ENCODE measurements at regions not wholly inside any gene's neighbourhood (a gene's known extent, or its start where the extent isn't known, plus 50 kb on each side); places are given as distances from the start of the nearest gene placed in this dataset.
"Not testable (repeated sequence)": the region's sequence is repeated elsewhere in the genome, so short reads cannot be mapped to it uniquely, and the experiment has no call there.

GRCh38 chr6:159439651-159440050, 253.4 kb downstream of the SOD2 start:
- no peak for DNase-seq

GRCh38 chr6:159438106-159438505, 254.9 kb downstream of the SOD2 start:
- no peak for DNase-seq

- no peak for DNase-seq
These were observed 256.5 kb downstream of the SOD2 start for GRCh38 chr6:159436581-159436980.

GRCh38 chr6:159435701-159436100, 257.3 kb downstream of the SOD2 start:
- no peak for DNase-seq

- DNase-seq = no peak
These were observed 258.6 kb downstream of the SOD2 start for GRCh38 chr6:159434410-159434809.

- DNase-seq = no peak
These were observed 259.5 kb downstream of the SOD2 start for GRCh38 chr6:159433550-159433949.

- no peak for DNase-seq
These were observed 261.3 kb downstream of the SOD2 start for GRCh38 chr6:159431750-159432149.

GRCh38 chr6:159430323-159430722, 261.1 kb downstream of the FNDC1 start:
- DNase-seq = no peak

GRCh38 chr6:159429433-159429832, 260.2 kb downstream of the FNDC1 start:
- no peak for DNase-seq

- DNase-seq = no peak
These were observed 258.6 kb downstream of the FNDC1 start for GRCh38 chr6:159427771-159428170.

GRCh38 chr6:159427335-159427734, 258.1 kb downstream of the FNDC1 start:
- DNase-seq = no peak

- DNase-seq = no peak
These were observed 256.2 kb downstream of the FNDC1 start for GRCh38 chr6:159425421-159425820.

- no peak for DNase-seq
These were observed 253.1 kb downstream of the FNDC1 start for GRCh38 chr6:159422041-159422984.

GRCh38 chr6:159421586-159421985, 252.4 kb downstream of the FNDC1 start:
- no peak for DNase-seq

GRCh38 chr6:159418997-159419396, 249.8 kb downstream of the FNDC1 start:
- DNase-seq = no peak

- DNase-seq = no peak
These were observed 247.8 kb downstream of the FNDC1 start for GRCh38 chr6:159416891-159417560.

- DNase-seq = no peak
These were observed 246.3 kb downstream of the FNDC1 start for GRCh38 chr6:159415540-159415939.

GRCh38 chr6:159414711-159415110, 245.5 kb downstream of the FNDC1 start:
- no peak for DNase-seq

- DNase-seq = not testable (repeated sequence)
These were observed 238.1 kb downstream of the FNDC1 start for GRCh38 chr6:159407211-159407780.

GRCh38 chr6:159404296-159404695, 235.1 kb downstream of the FNDC1 start:
- DNase-seq = no peak

- no peak for DNase-seq
These were observed 231.6 kb downstream of the FNDC1 start for GRCh38 chr6:159400826-159401225.

- no peak for DNase-seq
These were observed 230.6 kb downstream of the FNDC1 start for GRCh38 chr6:159399751-159400221.

- no peak for DNase-seq
These were observed 229.4 kb downstream of the FNDC1 start for GRCh38 chr6:159398633-159399032.

Data from inflammatory macrophage (primary cell).